ENCODE measurements at regions not wholly inside any gene's neighbourhood (a gene's known extent, or its start where the extent isn't known, plus 50 kb on each side); places are given as distances from the start of the nearest gene placed in this dataset.
"Not testable (repeated sequence)": the region's sequence is repeated elsewhere in the genome, so short reads cannot be mapped to it uniquely, and the experiment has no call there.

GRCh38 chr2:133642791-133643191 lies 74.5 kb upstream of the NCKAP5 start:
- BruUV-seq (replicated peaks) = no TSS peak
- intact Hi-C loops (cut with micrococcal nuclease; ENCODE audit: unreplicated experiment) = no loop called here
- no peaks in the 10 kb centered on the region for H3K79me2 ChIP-seq (ENCODE audit: insufficient read depth, low read depth, low read length)
- no peaks in the 10 kb centered on the region for H3K4me1 ChIP-seq (ENCODE audit: insufficient read depth, low read length, poor library complexity, severe bottlenecking)
- no peak for DNase-seq (ENCODE audit: low spot score)
- H3K9me3 ChIP-seq (ENCODE audit: low read length) = no peaks in the 10 kb centered on the region
- no peak overlapping the region for H3K4me3 ChIP-seq (ENCODE audit: low read depth, low read length, poor library complexity, severe bottlenecking)
- no peak overlapping the region for H3K4me2 ChIP-seq (ENCODE audit: low read length)
- H3K27ac ChIP-seq (ENCODE audit: low read depth, low read length, poor library complexity, severe bottlenecking) = no peak overlapping the region
- no peaks in the 10 kb centered on the region for H4K20me1 ChIP-seq (ENCODE audit: insufficient read depth, low read length)
- CTCF ChIA-PET (ENCODE audit: unreplicated experiment) = no interaction called here
- no peaks in the 10 kb centered on the region for H3K36me3 ChIP-seq (ENCODE audit: insufficient read depth, low read length)
- H2AFZ ChIP-seq (ENCODE audit: low read length) = no peak overlapping the region
- no peaks in the 10 kb centered on the region for H3K9me2 ChIP-seq (ENCODE audit: insufficient read depth, low read length)
- POLR2A ChIA-PET = no interaction called here
- TF ChIP-seq EZH2phosphoT487 (IDR thresholded peaks at IDR 0.05; ENCODE audit: borderline replicate concordance, low read depth, low read length) (no peak), CTCF (conservative IDR thresholded peaks at IDR 0.05; ENCODE audit: low read length) (no peak)

- TF ChIP-seq EZH2phosphoT487 (IDR thresholded peaks at IDR 0.05; ENCODE audit: borderline replicate concordance, low read depth, low read length) (no peak), CTCF (conservative IDR thresholded peaks at IDR 0.05; ENCODE audit: low read length) (no peak)
- Histone ChIP-seq H3K4me1 (ENCODE audit: insufficient read depth, low read length, poor library complexity, severe bottlenecking) (no peaks in the 10 kb centered on the region), H3K27ac (ENCODE audit: low read depth, low read length, poor library complexity, severe bottlenecking) (no peak overlapping the region), H3K79me2 (ENCODE audit: insufficient read depth, low read depth, low read length) (no peaks in the 10 kb centered on the region), H3K9me2 (ENCODE audit: insufficient read depth, low read length) (no peaks in the 10 kb centered on the region), H3K36me3 (ENCODE audit: insufficient read depth, low read length) (no peaks in the 10 kb centered on the region), H3K9me3 (ENCODE audit: low read length) (no peaks in the 10 kb centered on the region), H3K4me2 (ENCODE audit: low read length) (no peak overlapping the region), H4K20me1 (ENCODE audit: insufficient read depth, low read length) (no peaks in the 10 kb centered on the region), H2AFZ (ENCODE audit: low read length) (no peak overlapping the region), H3K4me3 (ENCODE audit: low read depth, low read length, poor library complexity, severe bottlenecking) (no peak overlapping the region)
- ChIA-PET POLR2A (no interaction called here), CTCF (ENCODE audit: unreplicated experiment) (no interaction called here)
- BruUV-seq (replicated peaks) = no TSS peak
- intact Hi-C loops (cut with micrococcal nuclease; ENCODE audit: unreplicated experiment) = no loop called here
- no peak for DNase-seq (ENCODE audit: low spot score)
Observed at GRCh38 chr2:133643863-133644262, 75.6 kb upstream of the NCKAP5 start.

DNA sequence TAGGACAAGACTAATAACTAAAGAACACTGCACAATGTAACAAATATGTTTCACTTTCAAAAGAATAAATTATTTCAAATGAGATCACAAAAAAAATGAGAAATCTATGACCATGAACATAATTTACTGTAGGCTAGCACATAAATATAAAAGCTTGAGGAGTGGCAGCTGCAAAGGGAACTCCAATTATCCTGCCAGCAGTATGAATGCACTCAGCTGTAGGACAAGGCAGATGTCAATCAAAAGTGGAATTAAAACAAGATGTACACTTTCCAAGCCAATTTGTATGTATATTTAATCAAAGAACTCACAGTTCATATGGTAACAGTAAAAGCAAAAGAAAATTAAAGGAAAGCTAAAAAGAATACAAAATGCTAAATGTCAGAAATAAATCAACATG lies 76.6 kb upstream of the NCKAP5 start:
- no peaks in the 10 kb centered on the region for H3K4me1 ChIP-seq (ENCODE audit: insufficient read depth, low read length, poor library complexity, severe bottlenecking)

GRCh38 chr2:133647386-133647785 lies 79.1 kb upstream of the NCKAP5 start:
- H3K27ac ChIP-seq (ENCODE audit: low read depth, low read length, poor library complexity, severe bottlenecking); H3K36me3 ChIP-seq (ENCODE audit: insufficient read depth, low read length); BruUV-seq (replicated peaks); POLR2A ChIA-PET; H3K79me2 ChIP-seq (ENCODE audit: insufficient read depth, low read depth, low read length); intact Hi-C loops (cut with micrococcal nuclease; ENCODE audit: unreplicated experiment); H2AFZ ChIP-seq (ENCODE audit: low read length); DNase-seq (ENCODE audit: low spot score); CTCF ChIA-PET (ENCODE audit: unreplicated experiment); H3K9me3 ChIP-seq (ENCODE audit: low read length); H3K4me2 ChIP-seq (ENCODE audit: low read length); H3K9me2 ChIP-seq (ENCODE audit: insufficient read depth, low read length); H3K4me3 ChIP-seq (ENCODE audit: low read depth, low read length, poor library complexity, severe bottlenecking); H3K4me1 ChIP-seq (ENCODE audit: insufficient read depth, low read length, poor library complexity, severe bottlenecking); H4K20me1 ChIP-seq (ENCODE audit: insufficient read depth, low read length): not testable (repeated sequence)

More for the DNA sequence above, 76.6 kb upstream of the NCKAP5 start:
- no peak for DNase-seq (ENCODE audit: low spot score)
- CTCF ChIA-PET (ENCODE audit: unreplicated experiment) = no interaction called here
- intact Hi-C loops (cut with micrococcal nuclease; ENCODE audit: unreplicated experiment) = no loop called here
- no peaks in the 10 kb centered on the region for H4K20me1 ChIP-seq (ENCODE audit: insufficient read depth, low read length)
- TF ChIP-seq CTCF (conservative IDR thresholded peaks at IDR 0.05; ENCODE audit: low read length) (no peak), EZH2phosphoT487 (IDR thresholded peaks at IDR 0.05; ENCODE audit: borderline replicate concordance, low read depth, low read length) (no peak)
- H3K4me3 ChIP-seq (ENCODE audit: low read depth, low read length, poor library complexity, severe bottlenecking) = no peak overlapping the region
- H3K4me2 ChIP-seq (ENCODE audit: low read length) = no peak overlapping the region
- no peaks in the 10 kb centered on the region for H3K36me3 ChIP-seq (ENCODE audit: insufficient read depth, low read length)
- BruUV-seq (replicated peaks) = no TSS peak
- H3K79me2 ChIP-seq (ENCODE audit: insufficient read depth, low read depth, low read length) = no peaks in the 10 kb centered on the region
- no peak overlapping the region for H2AFZ ChIP-seq (ENCODE audit: low read length)
- H3K9me2 ChIP-seq (ENCODE audit: insufficient read depth, low read length) = no peaks in the 10 kb centered on the region
- H3K9me3 ChIP-seq (ENCODE audit: low read length) = no peaks in the 10 kb centered on the region
- POLR2A ChIA-PET = interaction anchor here (0.6 kb wide), 1 partner anchor 126 kb away, joined by 5 read pairs; no protein-coding TSS in a partner anchor
- no peak overlapping the region for H3K27ac ChIP-seq (ENCODE audit: low read depth, low read length, poor library complexity, severe bottlenecking)
